ENCODE measurements at regions not wholly inside any gene's neighbourhood (a gene's known extent, or its start where the extent isn't known, plus 50 kb on each side); places are given as distances from the start of the nearest gene placed in this dataset.

GRCh38 chr16:73215678-73216377 lies 167.9 kb upstream of the ZFHX3 start:
- H3K4me3 ChIP-seq (ENCODE audit: low read length in 2 of 2), result no peak overlapping the region
- no peak overlapping the region for H3K27ac ChIP-seq (ENCODE audit: low read depth, low read length)
- ChIA-PET CTCF (ENCODE audit: partially characterized antibody) (interaction anchor here (0.7 kb wide), 1 partner anchor 10 kb away, joined by 3 read pairs; no protein-coding TSS in a partner anchor), POLR2A (ENCODE audit: partially characterized antibody) (no interaction called here)
- H3K27ac Mint-ChIP-seq, result no peak overlapping the region
- H3K4me1 Mint-ChIP-seq, result no peaks in the 10 kb centered on the region
- no peaks in the 10 kb centered on the region for H3K9me3 ChIP-seq (ENCODE audit: control insufficient read depth in 1 of 2, low read length in 2 of 2)
- H3K36me3 Mint-ChIP-seq, result no peaks in the 10 kb centered on the region
- intact Hi-C loops (cut with micrococcal nuclease), result no loop called here
- peaks cover 0 to 2% of the 10 kb centered on the region in 2 donors for H3K27me3 Mint-ChIP-seq
- no peak for DNase-seq
- H3K27me3 ChIP-seq (ENCODE audit: insufficient read depth, low read length), result no peaks in the 10 kb centered on the region
- no peaks in the 10 kb centered on the region for H3K36me3 ChIP-seq (ENCODE audit: insufficient read depth, low read length)
- H3K9me3 Mint-ChIP-seq, result peaks cover 0 to 12% (median 3%) of the 10 kb centered on the region in 8 donors
- H3K4me3 Mint-ChIP-seq, result no peak overlapping the region
- H3K4me1 ChIP-seq (ENCODE audit: insufficient read depth, low read length), result no peaks in the 10 kb centered on the region

GRCh38 chr16:73214825-73215677 lies 167.1 kb upstream of the ZFHX3 start:
- Histone ChIP-seq H3K9me3 (ENCODE audit: control insufficient read depth in 1 of 2, low read length in 2 of 2) (no peaks in the 10 kb centered on the region), H3K4me1 (ENCODE audit: insufficient read depth, low read length) (no peaks in the 10 kb centered on the region), H3K27ac (ENCODE audit: low read depth, low read length) (no peak overlapping the region), H3K36me3 (ENCODE audit: insufficient read depth, low read length) (no peaks in the 10 kb centered on the region), H3K27me3 (ENCODE audit: insufficient read depth, low read length) (no peaks in the 10 kb centered on the region), H3K4me3 (ENCODE audit: low read length in 2 of 2) (no peak overlapping the region)
- Mint-ChIP-seq H3K36me3 (no peaks in the 10 kb centered on the region), H3K4me3 (no peak overlapping the region), H3K27ac (no peak overlapping the region), H3K9me3 (peaks cover 0 to 12% (median 3%) of the 10 kb centered on the region in 8 donors), H3K4me1 (no peaks in the 10 kb centered on the region), H3K27me3 (peaks cover 0 to 2% of the 10 kb centered on the region in 2 donors)
- no peak for DNase-seq
- CTCF ChIA-PET (ENCODE audit: partially characterized antibody), result interaction anchor here (0.7 kb wide), 1 partner anchor 11 kb away, joined by 3 read pairs; no protein-coding TSS in a partner anchor
- POLR2A ChIA-PET (ENCODE audit: partially characterized antibody), result no interaction called here
- intact Hi-C loops (cut with micrococcal nuclease), result no loop called here

GRCh38 chr16:73213732-73214455 lies 166.0 kb upstream of the ZFHX3 start:
- no peaks in the 10 kb centered on the region for H3K27me3 ChIP-seq (ENCODE audit: insufficient read depth, low read length)
- no peak for DNase-seq
- Mint-ChIP-seq H3K36me3 (no peaks in the 10 kb centered on the region), H3K27me3 (peaks cover 0 to 2% of the 10 kb centered on the region in 2 donors), H3K9me3 (peaks cover 0 to 12% (median 3%) of the 10 kb centered on the region in 8 donors), H3K27ac (no peak overlapping the region), H3K4me1 (no peaks in the 10 kb centered on the region), H3K4me3 (no peak overlapping the region)
- no peaks in the 10 kb centered on the region for H3K4me1 ChIP-seq (ENCODE audit: insufficient read depth, low read length)
- ChIA-PET CTCF (ENCODE audit: partially characterized antibody) (no interaction called here), POLR2A (ENCODE audit: partially characterized antibody) (no interaction called here)
- no peaks in the 10 kb centered on the region for H3K36me3 ChIP-seq (ENCODE audit: insufficient read depth, low read length)
- intact Hi-C loops (cut with micrococcal nuclease), result no loop called here
- no peaks in the 10 kb centered on the region for H3K9me3 ChIP-seq (ENCODE audit: control insufficient read depth in 1 of 2, low read length in 2 of 2)
- no peak overlapping the region for H3K4me3 ChIP-seq (ENCODE audit: low read length in 2 of 2)
- no peak overlapping the region for H3K27ac ChIP-seq (ENCODE audit: low read depth, low read length)

GRCh38 chr16:73212431-73212830 lies 164.5 kb upstream of the ZFHX3 start:
- Histone ChIP-seq H3K9me3 (ENCODE audit: control insufficient read depth in 1 of 2, low read length in 2 of 2) (no peaks in the 10 kb centered on the region), H3K27ac (ENCODE audit: low read depth, low read length) (no peak overlapping the region), H3K27me3 (ENCODE audit: insufficient read depth, low read length) (no peaks in the 10 kb centered on the region), H3K4me3 (ENCODE audit: low read length in 2 of 2) (no peak overlapping the region), H3K4me1 (ENCODE audit: insufficient read depth, low read length) (no peaks in the 10 kb centered on the region), H3K36me3 (ENCODE audit: insufficient read depth, low read length) (no peaks in the 10 kb centered on the region)
- H3K27me3 Mint-ChIP-seq, result peaks cover 0 to 4% of the 10 kb centered on the region in 2 donors
- no peaks in the 10 kb centered on the region for H3K4me1 Mint-ChIP-seq
- intact Hi-C loops (cut with micrococcal nuclease), result no loop called here
- H3K4me3 Mint-ChIP-seq, result no peak overlapping the region
- H3K9me3 Mint-ChIP-seq, result peaks cover 0 to 12% (median 3%) of the 10 kb centered on the region in 8 donors
- no peak overlapping the region for H3K27ac Mint-ChIP-seq
- DNase-seq, result no peak
- H3K36me3 Mint-ChIP-seq, result no peaks in the 10 kb centered on the region
- CTCF ChIA-PET (ENCODE audit: partially characterized antibody), result no interaction called here
- POLR2A ChIA-PET (ENCODE audit: partially characterized antibody), result no interaction called here

- ChIA-PET POLR2A (ENCODE audit: partially characterized antibody) (no interaction called here), CTCF (ENCODE audit: partially characterized antibody) (no interaction called here)
- no peak overlapping the region for H3K27ac Mint-ChIP-seq
- no peaks in the 10 kb centered on the region for H3K36me3 Mint-ChIP-seq
- H3K27me3 ChIP-seq (ENCODE audit: insufficient read depth, low read length), result no peaks in the 10 kb centered on the region
- H3K27me3 Mint-ChIP-seq, result peaks cover 0 to 4% of the 10 kb centered on the region in 2 donors
- intact Hi-C loops (cut with micrococcal nuclease), result no loop called here
- H3K36me3 ChIP-seq (ENCODE audit: insufficient read depth, low read length), result no peaks in the 10 kb centered on the region
- H3K4me1 ChIP-seq (ENCODE audit: insufficient read depth, low read length), result no peaks in the 10 kb centered on the region
- no peaks in the 10 kb centered on the region for H3K9me3 ChIP-seq (ENCODE audit: control insufficient read depth in 1 of 2, low read length in 2 of 2)
- no peak overlapping the region for H3K27ac ChIP-seq (ENCODE audit: low read depth, low read length)
- no peak overlapping the region for H3K4me3 Mint-ChIP-seq
- no peaks in the 10 kb centered on the region for H3K4me1 Mint-ChIP-seq
- H3K9me3 Mint-ChIP-seq, result peaks cover 0 to 7% (median under 1%) of the 10 kb centered on the region in 8 donors
- no peak for DNase-seq
- H3K4me3 ChIP-seq (ENCODE audit: low read length in 2 of 2), result no peak overlapping the region
Measured at GRCh38 chr16:73210686-73211085, 162.8 kb upstream of the ZFHX3 start.

- Mint-ChIP-seq H3K4me3 (no peak overlapping the region), H3K27ac (no peak overlapping the region), H3K9me3 (peaks cover 0 to 9% (median 0%) of the 10 kb centered on the region in 8 donors), H3K27me3 (peaks cover 0 to 4% of the 10 kb centered on the region in 2 donors), H3K36me3 (no peaks in the 10 kb centered on the region), H3K4me1 (no peaks in the 10 kb centered on the region)
- H3K27ac ChIP-seq (ENCODE audit: low read depth, low read length), result no peak overlapping the region
- ChIA-PET POLR2A (ENCODE audit: partially characterized antibody) (no interaction called here), CTCF (ENCODE audit: partially characterized antibody) (no interaction called here)
- DNase-seq, result no peak
- no peaks in the 10 kb centered on the region for H3K9me3 ChIP-seq (ENCODE audit: control insufficient read depth in 1 of 2, low read length in 2 of 2)
- no peak overlapping the region for H3K4me3 ChIP-seq (ENCODE audit: low read length in 2 of 2)
- H3K27me3 ChIP-seq (ENCODE audit: insufficient read depth, low read length), result no peaks in the 10 kb centered on the region
- no peaks in the 10 kb centered on the region for H3K36me3 ChIP-seq (ENCODE audit: insufficient read depth, low read length)
- intact Hi-C loops (cut with micrococcal nuclease), result no loop called here
- H3K4me1 ChIP-seq (ENCODE audit: insufficient read depth, low read length), result no peaks in the 10 kb centered on the region
Measured at GRCh38 chr16:73210084-73210483, 162.2 kb upstream of the ZFHX3 start.

- Histone ChIP-seq H3K36me3 (ENCODE audit: insufficient read depth, low read length) (no peaks in the 10 kb centered on the region), H3K4me1 (ENCODE audit: insufficient read depth, low read length) (no peaks in the 10 kb centered on the region), H3K27me3 (ENCODE audit: insufficient read depth, low read length) (no peaks in the 10 kb centered on the region), H3K4me3 (ENCODE audit: low read length in 2 of 2) (no peak overlapping the region), H3K27ac (ENCODE audit: low read depth, low read length) (no peak overlapping the region), H3K9me3 (ENCODE audit: control insufficient read depth in 1 of 2, low read length in 2 of 2) (no peaks in the 10 kb centered on the region)
- ChIA-PET POLR2A (ENCODE audit: partially characterized antibody) (no interaction called here), CTCF (ENCODE audit: partially characterized antibody) (no interaction called here)
- H3K36me3 Mint-ChIP-seq, result no peaks in the 10 kb centered on the region
- H3K27me3 Mint-ChIP-seq, result peaks cover 0 to 4% of the 10 kb centered on the region in 2 donors
- no peak overlapping the region for H3K4me3 Mint-ChIP-seq
- intact Hi-C loops (cut with micrococcal nuclease), result no loop called here
- no peak for DNase-seq
- peaks cover 0 to 5% (median 0%) of the 10 kb centered on the region in 8 donors for H3K9me3 Mint-ChIP-seq
- no peak overlapping the region for H3K27ac Mint-ChIP-seq
- H3K4me1 Mint-ChIP-seq, result no peaks in the 10 kb centered on the region
Measured at GRCh38 chr16:73209190-73209589, 161.3 kb upstream of the ZFHX3 start.
